ENCODE measurements at regions not wholly inside any gene's neighbourhood (a gene's known extent, or its start where the extent isn't known, plus 50 kb on each side); places are given as distances from the start of the nearest gene placed in this dataset.

- in situ Hi-C loops (cut with MboI; ENCODE audit: low sequenced_read_pairs), result no loop called here
- Histone ChIP-seq H2BK20ac (ENCODE audit: low read depth, low read length) (no peak overlapping the region), H3K9me3 (ENCODE audit: control insufficient read depth, insufficient read depth, low read length) (no peaks in the 10 kb centered on the region), H3K9ac (ENCODE audit: low read depth, low read length) (no peak overlapping the region), H2AK5ac (ENCODE audit: low read depth, low read length) (no peak overlapping the region), H2BK5ac (ENCODE audit: low read depth, low read length, poor library complexity, severe bottlenecking) (no peak overlapping the region), H3K4ac (ENCODE audit: low read depth, low read length) (no peak overlapping the region), H2AFZ (replicated peaks; ENCODE audit: low read length, poor library complexity) (no peak overlapping the region), H4K8ac (ENCODE audit: low read depth in 2 of 2, low read length in 2 of 2) (no peak overlapping the region), H2BK15ac (ENCODE audit: low read depth, low read length) (no peak overlapping the region), H3K27ac (ENCODE audit: insufficient read depth, low read length) (no peak overlapping the region), H3K56ac (ENCODE audit: extremely low read depth, insufficient read depth, low read length) (no peak overlapping the region), H3K27me3 (ENCODE audit: control insufficient read depth, insufficient read depth, low read length) (peaks cover 9% of the 10 kb centered on the region; the same call in 1 of the 2 replicates), H2AK9ac (replicated peaks; ENCODE audit: low read depth, low read length, poor library complexity) (no peak overlapping the region), H3K4me1 (ENCODE audit: control insufficient read depth, insufficient read depth, low read length) (no peaks in the 10 kb centered on the region; the same call in 1 of the 2 replicates), H3K36me3 (ENCODE audit: control insufficient read depth, insufficient read depth, low read length) (no peaks in the 10 kb centered on the region), H3K9me1 (ENCODE audit: insufficient read depth, low read length) (no peaks in the 10 kb centered on the region), H3K18ac (ENCODE audit: low read depth, low read length) (no peak overlapping the region), H2BK120ac (ENCODE audit: low read depth, low read length) (no peak overlapping the region), H4K91ac (ENCODE audit: insufficient read depth, low read depth, low read length) (no peak overlapping the region), H3K4me2 (ENCODE audit: low read depth, low read length) (no peak overlapping the region), H4K5ac (ENCODE audit: low read depth, low read length) (no peak overlapping the region), H4K20me1 (ENCODE audit: insufficient read depth, low read length) (no peaks in the 10 kb centered on the region), H3K23ac (ENCODE audit: low read depth, low read length) (no peak overlapping the region), H3K79me1 (ENCODE audit: low read depth in 1 of 2, low read length in 2 of 2) (no peaks in the 10 kb centered on the region), H3K14ac (replicated peaks; ENCODE audit: low read depth, low read length) (no peak overlapping the region), H3K4me3 (ENCODE audit: insufficient read depth, low read depth, low read length) (no peak overlapping the region)
- DNase-seq (no peak), ATAC-seq (ENCODE audit: low read depth) (no peak)
- POLR2A ChIA-PET (ENCODE audit: unreplicated experiment), result no interaction called here
- no TSS peak for BruUV-seq (replicated peaks)
- CTCF ChIA-PET, result no interaction called here
- intact Hi-C loops (cut with micrococcal nuclease), result no loop called here
- dilution Hi-C loops (cut with HindIII; ENCODE audit: low sequenced_read_pairs, unreplicated experiment), result no loop called here
- TF ChIP-seq ELK1 (IDR thresholded peaks at IDR 0.05; ENCODE audit: borderline replicate concordance, low read depth, low read length) (no peak), MXI1 (IDR thresholded peaks at IDR 0.05; ENCODE audit: borderline replicate concordance, low read depth, low read length) (no peak), MAFK (IDR thresholded peaks at IDR 0.05; ENCODE audit: low read depth, low read length) (no peak)
These were observed 65.2 kb upstream of the SESN3 start for GRCh38 chr11:95296165-95296564.

Measured in IMR-90 (cell line).